H9 (cell line): ENCODE measurements at regions not wholly inside any gene's neighbourhood (a gene's known extent, or its start where the extent isn't known, plus 50 kb on each side); places are given as distances from the start of the nearest gene placed in this dataset.

Experiments
- DNase-seq: peaks from one replicate; pipeline ENCODE4 v3.0.0-alpha.2; 2017
- H2AFZ ChIP-seq: one replicate; pipeline ENCODE4 v1.6.1; 2013; ENCODE audit warnings: mild to moderate bottlenecking, low read length, control low read depth, moderate library complexity
- H2AK5ac ChIP-seq: 2 replicates; pipeline ENCODE4 v1.6.1; 2013; ENCODE audit warnings: low read length, control low read depth, mixed read lengths; ENCODE audit not compliant: insufficient read length
- H2BK120ac ChIP-seq: one replicate; pipeline ENCODE4 v1.6.1; 2013; ENCODE audit warnings: low read depth, mild to moderate bottlenecking, low read length, control low read depth, inconsistent platforms; ENCODE audit not compliant: poor library complexity, severe bottlenecking
- H2BK12ac ChIP-seq: 2 replicates; pipeline ENCODE4 v1.6.1; 2013; ENCODE audit warnings: low read length, control low read depth, mixed read lengths, low read depth; ENCODE audit not compliant: insufficient read length
- H2BK15ac ChIP-seq: 2 replicates; pipeline ENCODE4 v1.6.1; 2013; ENCODE audit warnings: low read depth, low read length, control low read depth
- H2BK20ac ChIP-seq: one replicate; pipeline ENCODE4 v1.6.1; 2013; ENCODE audit warnings: low read depth, mild to moderate bottlenecking, low read length, control low read depth, inconsistent platforms; ENCODE audit not compliant: poor library complexity, severe bottlenecking
- H2BK5ac ChIP-seq: 2 replicates; pipeline ENCODE4 v1.6.1; 2013; ENCODE audit warnings: low read length, control low read depth, mixed read lengths; ENCODE audit not compliant: insufficient read length
- H3K14ac ChIP-seq: 2 replicates; pipeline ENCODE4 v1.6.1; 2013; ENCODE audit warnings: low read length, control low read depth; ENCODE audit not compliant: insufficient read depth
- H3K18ac ChIP-seq: 2 replicates; pipeline ENCODE4 v1.6.1; 2013; ENCODE audit warnings: low read depth, mild to moderate bottlenecking, mixed read lengths, low read length, control low read depth; ENCODE audit not compliant: insufficient read length
- H3K23ac ChIP-seq: 2 replicates; pipeline ENCODE4 v1.6.1; 2013; ENCODE audit warnings: low read length, control low read depth, mixed read lengths, low read depth; ENCODE audit not compliant: insufficient read length
- H3K23me2 ChIP-seq: 2 replicates; pipeline ENCODE4 v1.6.1; 2013; ENCODE audit warnings: low read depth, mild to moderate bottlenecking, mixed read lengths, low read length, control low read depth; ENCODE audit not compliant: insufficient read length, poor library complexity, severe bottlenecking
- H3K27ac ChIP-seq: 2 replicates; pipeline ENCODE4 v1.5.1; 2013; ENCODE audit warnings: low read length, control low read depth, mixed read lengths, low read depth; ENCODE audit not compliant: insufficient read length
- H3K27me3 ChIP-seq: 2 replicates; pipeline ENCODE4 v1.6.1; 2013; ENCODE audit warnings: low read length, control low read depth, inconsistent platforms; ENCODE audit not compliant: insufficient read depth
- H3K4ac ChIP-seq: 2 replicates; pipeline ENCODE4 v1.6.1; 2013; ENCODE audit warnings: low read depth, mild to moderate bottlenecking, control low read depth, inconsistent platforms, low read length, moderate library complexity
- H3K4me1 ChIP-seq: 2 replicates; pipeline ENCODE4 v1.6.1; 2013; ENCODE audit warnings: low read length, control low read depth, inconsistent platforms; ENCODE audit not compliant: insufficient read depth
- H3K4me2 ChIP-seq: 2 replicates; pipeline ENCODE4 v1.6.1; 2013; ENCODE audit warnings: low read length, control low read depth, mixed read lengths; ENCODE audit not compliant: insufficient read length, insufficient read depth
- H3K56ac ChIP-seq: 2 replicates; pipeline ENCODE4 v1.6.1; 2013; ENCODE audit warnings: low read depth, mild to moderate bottlenecking, mixed read lengths, low read length, control low read depth; ENCODE audit not compliant: insufficient read length
- H3K79me1 ChIP-seq: 2 replicates; pipeline ENCODE4 v1.6.1; 2013; ENCODE audit warnings: low read depth, mild to moderate bottlenecking, moderate library complexity, low read length, control low read depth, inconsistent platforms; ENCODE audit not compliant: insufficient read depth, poor library complexity, severe bottlenecking
- H3K79me2 ChIP-seq: 2 replicates; pipeline ENCODE4 v1.6.1; 2013; ENCODE audit warnings: low read length, control low read depth, inconsistent platforms; ENCODE audit not compliant: insufficient read depth
- H3K9ac ChIP-seq: 2 replicates; pipeline ENCODE4 v1.6.1; 2013; ENCODE audit warnings: low read length, control low read depth, mixed read lengths; ENCODE audit not compliant: insufficient read length; ENCODE audit errors: extremely low read depth
- H3K9me3 ChIP-seq: one replicate; pipeline ENCODE4 v1.6.1; 2013; ENCODE audit warnings: low read depth, low read length, inconsistent platforms; ENCODE audit not compliant: control insufficient read depth
- H3T11ph ChIP-seq: one replicate; pipeline ENCODE4 v1.6.1; 2013; ENCODE audit warnings: mild to moderate bottlenecking, low read length, control low read depth, inconsistent platforms
- H4K20me1 ChIP-seq: one replicate; pipeline ENCODE4 v1.6.1; 2013; ENCODE audit not compliant: control insufficient read depth, insufficient read length, insufficient read depth
- H4K5ac ChIP-seq: 2 replicates; pipeline ENCODE4 v1.6.1; 2013; ENCODE audit warnings: low read depth, mild to moderate bottlenecking, mixed read lengths, low read length, control low read depth; ENCODE audit not compliant: insufficient read length
- H4K8ac ChIP-seq: replicated peaks from 2 replicates; pipeline ENCODE4 v1.6.1; 2013; ENCODE audit warnings: low read length, control low read depth, mixed read lengths, low read depth; ENCODE audit not compliant: insufficient read length
- H4K91ac ChIP-seq: 2 replicates; pipeline ENCODE4 v1.6.1; 2013; ENCODE audit warnings: low read depth, mild to moderate bottlenecking, moderate library complexity, mixed read lengths, low read length, control low read depth; ENCODE audit not compliant: insufficient read length
- H3K27ac Mint-ChIP-seq, 3 experiments: 2 replicates in 2 of 3; 3 replicates in 1 of 3; pipeline ENCODE4 v1.8.0; 2020 to 2021; ENCODE audit warnings: mixed read lengths in 3 of 3, mild to moderate bottlenecking in 1 of 3, moderate library complexity in 1 of 3
- H3K27me3 Mint-ChIP-seq: 2 replicates; pipeline ENCODE4 v1.8.0; 2021; ENCODE audit warnings: low read depth, mild to moderate bottlenecking, moderate library complexity, mixed read lengths
- H3K36me3 Mint-ChIP-seq, 3 experiments: 2 replicates in 2 of 3; 3 replicates in 1 of 3; pipeline ENCODE4 v1.8.0; 2020 to 2021; ENCODE audit warnings: low read depth in 3 of 3, mixed read lengths in 3 of 3; ENCODE audit not compliant: insufficient read depth in 1 of 3
- H3K4me1 Mint-ChIP-seq, 2 experiments: 2 replicates each; pipeline ENCODE4 v1.8.0; 2020; ENCODE audit warnings: mixed read lengths in 2 of 2
- H3K4me3 Mint-ChIP-seq, 2 experiments: 2 replicates in 1 of 2; 3 replicates in 1 of 2; pipeline ENCODE4 v1.8.0; 2020 to 2021; ENCODE audit warnings: mild to moderate bottlenecking in 2 of 2, mixed read lengths in 2 of 2, moderate library complexity in 1 of 2
- H3K9me3 Mint-ChIP-seq, 2 experiments: 2 replicates in 1 of 2; 3 replicates in 1 of 2; pipeline ENCODE4 v1.8.0; 2020; ENCODE audit warnings: mild to moderate bottlenecking in 2 of 2, mixed read lengths in 2 of 2, moderate library complexity in 1 of 2
- CTCF ChIP-seq: fragments of 200-600 bp; sonication (generic); conservative IDR thresholded peaks from 3 replicates; pipeline ENCODE4 v1.8.0; 2021; ENCODE audit warnings: antibody characterized with exemption, mild to moderate bottlenecking
- WGBS: extraction: QIAGEN DNeasy Blood & Tissue Kit; methylation state at CpG from one replicate; pipeline ENCODE4 v1.1.7; 2013; ENCODE audit warnings: missing lambda C conversion rate, low lambda C conversion rate, mixed read lengths; ENCODE audit not compliant: insufficient read length; ENCODE audit errors: extremely low coverage; 5-methylcytosine and 5-hydroxymethylcytosine counted together

DNA sequence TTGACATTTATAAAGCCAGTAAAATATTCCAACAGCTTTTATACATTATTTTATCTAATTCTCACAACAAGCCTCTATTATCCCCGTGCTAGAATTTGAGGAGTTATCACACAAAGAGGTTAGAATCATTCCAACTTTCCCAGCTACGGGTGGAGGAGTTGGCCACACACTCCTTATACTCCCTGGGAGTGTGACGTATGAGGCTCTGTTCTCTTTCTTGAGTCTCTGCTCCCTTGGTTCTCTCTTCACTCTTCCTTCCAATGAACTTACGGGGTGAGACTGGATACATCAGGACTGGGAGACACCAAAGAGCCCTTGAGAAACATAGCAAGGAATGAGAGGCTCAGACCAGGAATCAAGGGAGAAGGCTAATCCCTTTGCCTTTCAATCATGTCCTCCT, 185.6 kb upstream of the TAB2 start:
- H3K4me1 Mint-ChIP-seq, result no peaks in the 10 kb centered on the region
- TF ChIP-seq CTCF, result no peak
- H3K4me2 ChIP-seq, result no peak overlapping the region
- H4K91ac ChIP-seq, result no peak overlapping the region
- H3K79me1 ChIP-seq, result no peaks in the 10 kb centered on the region
- H2AK5ac ChIP-seq, result no peak overlapping the region
- no peak overlapping the region for H2BK12ac ChIP-seq
- H3K79me2 ChIP-seq, result no peaks in the 10 kb centered on the region
- H3K56ac ChIP-seq, result no peak overlapping the region
- no peaks in the 10 kb centered on the region; the same call in 1 of the 2 replicates for H3K27me3 Mint-ChIP-seq
- no peak overlapping the region for H3K27ac Mint-ChIP-seq
- no peaks in the 10 kb centered on the region for H3K27me3 ChIP-seq
- H2BK20ac ChIP-seq, result no peak overlapping the region
- no peak overlapping the region for H3K4ac ChIP-seq
- no peak overlapping the region for H4K8ac ChIP-seq
- peaks cover 0 to 2% of the 10 kb centered on the region in 2 experiments; a peak in 2 of 5 replicates for H3K9me3 Mint-ChIP-seq
- no peak overlapping the region for H3K18ac ChIP-seq
- H3K36me3 Mint-ChIP-seq, result no peaks in the 10 kb centered on the region
- DNase-seq, result no peak
- WGBS, result no CpG with 5 or more reads among the region's 4 CpGs
- H3K9ac ChIP-seq, result no peak overlapping the region
- H2BK5ac ChIP-seq, result no peak overlapping the region
- H3K27ac ChIP-seq, result no peak overlapping the region
- H3K23ac ChIP-seq, result no peak overlapping the region
- no peak overlapping the region for H3K14ac ChIP-seq
- H4K5ac ChIP-seq, result no peak overlapping the region
- no peaks in the 10 kb centered on the region for H4K20me1 ChIP-seq
- no peak overlapping the region for H3K4me3 Mint-ChIP-seq
- no peak overlapping the region for H2BK15ac ChIP-seq
- no peaks in the 10 kb centered on the region for H3K23me2 ChIP-seq
- no peak overlapping the region for H2BK120ac ChIP-seq
- H3K9me3 ChIP-seq, result no peaks in the 10 kb centered on the region
- no peak overlapping the region for H3T11ph ChIP-seq
- H3K4me1 ChIP-seq, result no peaks in the 10 kb centered on the region
- H2AFZ ChIP-seq, result no peak overlapping the region
